Neural crest cell (in vitro differentiated cells): ENCODE measurements at regions not wholly inside any gene's neighbourhood (a gene's known extent, or its start where the extent isn't known, plus 50 kb on each side); places are given as distances from the start of the nearest gene placed in this dataset.

Experiments used
- DNase-seq: peaks from one replicate; pipeline ENCODE4 v3.0.0; 2021; ENCODE audit warnings: low read depth, mixed read lengths, low spot score
- H3K27ac Mint-ChIP-seq: one replicate; pipeline ENCODE4 v1.8.0; 2021; ENCODE audit warnings: mild to moderate bottlenecking, mixed read lengths; ENCODE audit not compliant: unreplicated experiment
- H3K27me3 Mint-ChIP-seq: 2 replicates; pipeline ENCODE4 v1.8.0; 2021; ENCODE audit warnings: low read depth, mild to moderate bottlenecking, mixed read lengths
- H3K36me3 Mint-ChIP-seq: 2 replicates; pipeline ENCODE4 v1.8.0; 2021; ENCODE audit warnings: low read depth, mild to moderate bottlenecking, mixed read lengths
- H3K4me1 Mint-ChIP-seq: 2 replicates; pipeline ENCODE4 v1.8.0; 2021; ENCODE audit warnings: mixed read lengths
- H3K4me3 Mint-ChIP-seq: one replicate; pipeline ENCODE4 v1.8.0; 2021; ENCODE audit warnings: mild to moderate bottlenecking, mixed read lengths
- H3K9me3 Mint-ChIP-seq: 2 replicates; pipeline ENCODE4 v1.8.0; 2021; ENCODE audit warnings: mixed read lengths
- CTCF ChIP-seq: fragments of 200-600 bp; sonication (generic); conservative IDR thresholded peaks from 2 replicates; pipeline ENCODE4 v1.5.0; 2021; ENCODE audit warnings: antibody characterized with exemption, mild to moderate bottlenecking

GRCh38 chr4:10317345-10317744, 139.9 kb downstream of the ZNF518B start:
- Mint-ChIP-seq H3K4me3 (no peak overlapping the region), H3K27ac (no peak overlapping the region), H3K27me3 (no peaks in the 10 kb centered on the region), H3K4me1 (no peaks in the 10 kb centered on the region), H3K36me3 (no peaks in the 10 kb centered on the region), H3K9me3 (no peaks in the 10 kb centered on the region)
- no peak for DNase-seq
- no peak for TF ChIP-seq CTCF

GRCh38 chr4:10316851-10317250, 140.4 kb downstream of the ZNF518B start:
- no peak for TF ChIP-seq CTCF
- Mint-ChIP-seq H3K4me1 (no peaks in the 10 kb centered on the region), H3K4me3 (no peak overlapping the region), H3K27me3 (no peaks in the 10 kb centered on the region), H3K9me3 (no peaks in the 10 kb centered on the region), H3K36me3 (no peaks in the 10 kb centered on the region), H3K27ac (no peak overlapping the region)
- DNase-seq: no peak

- Mint-ChIP-seq H3K4me3 (no peak overlapping the region), H3K4me1 (no peaks in the 10 kb centered on the region), H3K27ac (no peak overlapping the region), H3K9me3 (no peaks in the 10 kb centered on the region), H3K27me3 (no peaks in the 10 kb centered on the region), H3K36me3 (no peaks in the 10 kb centered on the region)
- DNase-seq: no peak
- no peak for TF ChIP-seq CTCF
Observed at GRCh38 chr4:10315638-10316037, 141.6 kb downstream of the ZNF518B start.

- TF ChIP-seq CTCF: no peak
- no peak overlapping the region for H3K4me3 Mint-ChIP-seq
- H3K4me1 Mint-ChIP-seq: no peaks in the 10 kb centered on the region
- H3K27me3 Mint-ChIP-seq: no peaks in the 10 kb centered on the region
- no peaks in the 10 kb centered on the region for H3K36me3 Mint-ChIP-seq
- no peak for DNase-seq
- no peak overlapping the region for H3K27ac Mint-ChIP-seq
- H3K9me3 Mint-ChIP-seq: peaks cover 3% of the 10 kb centered on the region
Observed at GRCh38 chr4:10312568-10312967, 144.7 kb downstream of the ZNF518B start.

GRCh38 chr4:10311939-10312338, 145.3 kb downstream of the ZNF518B start:
- no peak overlapping the region for H3K4me3 Mint-ChIP-seq

More at GRCh38 chr4:10311939-10312338, 145.3 kb downstream of the ZNF518B start:
- Mint-ChIP-seq H3K27ac (no peak overlapping the region), H3K27me3 (no peaks in the 10 kb centered on the region), H3K4me1 (no peaks in the 10 kb centered on the region), H3K36me3 (no peaks in the 10 kb centered on the region), H3K9me3 (peaks cover 3% of the 10 kb centered on the region)
- TF ChIP-seq CTCF: no peak
- no peak for DNase-seq
